Activated CD4-positive, alpha-beta T cell treated with anti-CD3 and anti-CD28 coated beads for 36 hours (primary cell): ENCODE measurements at regions not wholly inside any gene's neighbourhood (a gene's known extent, or its start where the extent isn't known, plus 50 kb on each side); places are given as distances from the start of the nearest gene placed in this dataset.

Source experiments
- ATAC-seq: fragments of 200-7000 bp; cut with Tn5 transposase; one replicate; pipeline ENCODE4 v1.10.0; 2021; ENCODE audit warnings: mild to moderate bottlenecking, moderate library complexity
- CTCF ChIA-PET: fragments of 350-600 bp; sonication (Branson Sonifier 250); formaldehyde crosslinking; loops from one replicate; lab custom pipeline; 2021; ENCODE audit warnings: antibody characterized with exemption; lab: Charles Lee
- POLR2A ChIA-PET: fragments of 350-600 bp; sonication (Branson Sonifier 250); formaldehyde crosslinking; loops from one replicate; lab custom pipeline; 2021; ENCODE audit warnings: antibody characterized with exemption, inconsistent platforms; lab: Charles Lee
- DNase-seq: peaks from one replicate; pipeline ENCODE4 v3.0.0-alpha.2; 2020
- H3K27ac Mint-ChIP-seq: one replicate; pipeline ENCODE4 v1.8.0; 2021; ENCODE audit warnings: mixed read lengths
- H3K27me3 Mint-ChIP-seq: one replicate; pipeline ENCODE4 v1.8.0; 2021; ENCODE audit warnings: mixed read lengths
- H3K36me3 Mint-ChIP-seq: one replicate; pipeline ENCODE4 v1.8.0; 2021; ENCODE audit warnings: low read depth, mixed read lengths
- H3K4me1 Mint-ChIP-seq: one replicate; pipeline ENCODE4 v1.8.0; 2021; ENCODE audit warnings: mixed read lengths
- H3K4me3 Mint-ChIP-seq: one replicate; pipeline ENCODE4 v1.8.0; 2021; ENCODE audit warnings: mild to moderate bottlenecking, moderate library complexity, mixed read lengths
- H3K9me3 Mint-ChIP-seq: one replicate; pipeline ENCODE4 v1.8.0; 2021; ENCODE audit warnings: low read depth, mixed read lengths
- intact Hi-C, 2 experiments: fragments of 100-400 bp; cut with DNase I in 1 of 2; cut with micrococcal nuclease in 1 of 2; formaldehyde crosslinking; loops; one replicate each; pipeline versions ENCODE4 v1.14.2 to v1.15.1; 2022 to 2024; cut with DNase I, micrococcal nuclease

- intact Hi-C loops: no loop called here
- Mint-ChIP-seq H3K4me1 (no peaks in the 10 kb centered on the region), H3K27ac (no peak overlapping the region), H3K27me3 (no peaks in the 10 kb centered on the region), H3K36me3 (no peaks in the 10 kb centered on the region), H3K4me3 (no peak overlapping the region), H3K9me3 (no peaks in the 10 kb centered on the region)
- CTCF ChIA-PET: no interaction called here
- POLR2A ChIA-PET: no interaction called here
- no peak for DNase-seq
- ATAC-seq: no peak
Observed at GRCh38 chr3:73783811-73784210, 159.1 kb upstream of the PDZRN3 start.

DNA sequence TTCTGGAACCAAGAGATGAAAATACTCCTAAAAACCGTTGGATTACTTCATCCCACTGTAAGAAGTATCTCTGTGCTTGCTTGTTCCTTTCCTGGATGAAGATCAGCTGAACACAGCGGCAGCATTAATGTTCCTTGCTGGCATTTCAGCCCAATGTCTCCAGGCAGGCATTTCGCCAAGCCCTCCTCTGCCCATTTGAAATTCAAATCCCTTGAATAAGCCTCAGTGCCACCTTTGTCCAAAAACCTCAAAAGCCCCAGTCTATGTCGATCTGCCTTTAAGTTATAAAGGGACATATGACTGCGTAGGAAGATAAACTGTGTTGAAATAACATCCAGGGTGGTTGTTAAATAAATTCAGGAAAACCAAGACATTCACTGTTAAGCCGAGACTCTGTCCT lies 156.8 kb upstream of the PDZRN3 start:
- Mint-ChIP-seq H3K4me3 (no peak overlapping the region), H3K27me3 (no peaks in the 10 kb centered on the region), H3K36me3 (no peaks in the 10 kb centered on the region), H3K9me3 (no peaks in the 10 kb centered on the region), H3K27ac (no peak overlapping the region), H3K4me1 (no peaks in the 10 kb centered on the region)
- DNase-seq (no peak), ATAC-seq (no peak)
- POLR2A ChIA-PET: no interaction called here
- intact Hi-C loops: no loop called here
- CTCF ChIA-PET: no interaction called here

DNA sequence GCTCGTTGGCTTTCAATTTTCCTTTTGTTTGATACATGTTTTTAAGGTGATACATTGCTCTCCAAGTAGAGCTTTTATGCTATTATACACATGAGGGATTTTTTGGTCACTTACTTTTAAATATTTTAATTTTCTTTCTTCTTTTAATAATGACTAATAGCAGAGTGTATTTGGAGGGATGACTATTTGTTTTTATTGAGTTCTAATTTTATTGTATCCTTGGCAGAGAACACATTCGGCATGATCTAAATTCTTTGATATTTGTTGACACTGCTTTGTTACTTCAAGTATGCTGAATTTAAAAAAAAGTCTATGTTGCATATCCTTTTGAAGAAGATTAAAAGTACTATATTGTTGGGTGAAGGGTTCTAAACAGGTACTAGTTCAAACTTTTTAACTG lies 149.9 kb upstream of the PDZRN3 start:
- CTCF ChIA-PET: no interaction called here
- intact Hi-C loops: no loop called here
- no peak for DNase-seq
- Mint-ChIP-seq H3K4me1 (no peaks in the 10 kb centered on the region), H3K27me3 (no peaks in the 10 kb centered on the region), H3K36me3 (no peaks in the 10 kb centered on the region), H3K9me3 (no peaks in the 10 kb centered on the region), H3K27ac (no peak overlapping the region), H3K4me3 (no peak overlapping the region)
- no peak for ATAC-seq
- POLR2A ChIA-PET: no interaction called here

DNA sequence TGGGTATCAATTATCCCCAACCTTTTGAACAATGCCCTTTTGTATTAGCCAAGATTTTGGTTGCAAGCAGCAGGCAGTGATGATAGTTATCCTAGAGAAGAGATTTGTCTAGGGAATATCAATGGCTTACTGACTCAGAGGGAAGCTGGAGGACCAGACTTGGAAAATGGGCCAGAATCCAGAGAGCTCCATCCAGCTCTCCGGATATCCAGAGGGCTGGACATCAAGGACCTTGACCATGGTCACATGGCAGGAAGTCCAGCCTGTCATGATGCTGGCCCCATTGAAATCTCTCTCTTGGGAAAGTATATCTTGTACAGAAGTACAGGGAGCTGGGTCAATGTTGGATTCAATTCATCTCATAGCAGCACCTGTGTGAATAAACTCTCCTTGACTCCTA lies 148.5 kb upstream of the PDZRN3 start:
- no peaks in the 10 kb centered on the region for H3K9me3 Mint-ChIP-seq

DNA sequence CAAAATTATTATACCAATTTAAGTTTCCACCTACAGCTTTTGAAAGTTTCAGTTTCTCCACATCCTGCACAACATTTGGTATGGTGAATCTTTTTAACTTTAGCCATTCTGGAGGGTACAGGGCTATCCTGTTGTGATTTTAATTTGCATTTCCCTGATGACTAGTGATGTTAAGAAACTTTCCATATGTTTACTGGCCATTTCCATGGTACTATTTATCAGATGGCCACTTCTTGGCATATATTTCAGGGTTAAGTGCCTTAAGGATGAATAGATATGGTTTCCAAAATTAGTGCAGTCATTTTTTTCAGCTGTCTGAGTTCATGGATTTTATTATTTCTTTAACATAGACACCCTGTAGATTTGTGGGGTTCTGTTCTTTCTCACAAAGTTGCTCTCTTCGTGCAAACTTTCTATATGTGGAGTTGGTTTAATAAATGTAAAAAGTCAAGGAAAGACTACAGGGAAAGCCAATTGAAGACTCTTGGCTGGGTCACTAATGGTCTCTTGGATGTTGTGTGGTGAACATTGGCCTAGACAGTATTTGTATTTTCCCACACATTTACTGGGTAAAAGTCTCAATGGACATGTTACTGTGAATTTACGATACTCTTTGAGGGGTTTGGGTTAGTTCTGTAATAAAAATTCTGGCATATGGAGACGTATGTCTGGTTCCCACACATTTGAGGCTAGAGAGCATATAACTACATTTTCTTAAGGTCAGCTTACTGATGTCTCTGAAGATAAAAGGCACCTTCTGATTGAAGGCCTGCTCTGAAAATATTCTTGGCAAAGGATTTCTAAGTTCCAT lies 147.5 kb upstream of the PDZRN3 start:
- POLR2A ChIA-PET: no interaction called here
- no peak overlapping the region for H3K27ac Mint-ChIP-seq
- no peaks in the 10 kb centered on the region for H3K36me3 Mint-ChIP-seq
- CTCF ChIA-PET: no interaction called here
- H3K4me1 Mint-ChIP-seq: peaks cover 2% of the 10 kb centered on the region
- H3K4me3 Mint-ChIP-seq: no peak overlapping the region
- H3K9me3 Mint-ChIP-seq: no peaks in the 10 kb centered on the region
- ATAC-seq: no peak
- no peak for DNase-seq
- intact Hi-C loops: no loop called here
- no peaks in the 10 kb centered on the region for H3K27me3 Mint-ChIP-seq

More for the DNA sequence above, 148.5 kb upstream of the PDZRN3 start:
- ChIA-PET CTCF (no interaction called here), POLR2A (no interaction called here)
- ATAC-seq (no peak), DNase-seq (no peak)
- Mint-ChIP-seq H3K4me1 (no peaks in the 10 kb centered on the region), H3K27me3 (no peaks in the 10 kb centered on the region), H3K36me3 (no peaks in the 10 kb centered on the region), H3K27ac (no peak overlapping the region), H3K4me3 (no peak overlapping the region)
- intact Hi-C loops: no loop called here

DNA sequence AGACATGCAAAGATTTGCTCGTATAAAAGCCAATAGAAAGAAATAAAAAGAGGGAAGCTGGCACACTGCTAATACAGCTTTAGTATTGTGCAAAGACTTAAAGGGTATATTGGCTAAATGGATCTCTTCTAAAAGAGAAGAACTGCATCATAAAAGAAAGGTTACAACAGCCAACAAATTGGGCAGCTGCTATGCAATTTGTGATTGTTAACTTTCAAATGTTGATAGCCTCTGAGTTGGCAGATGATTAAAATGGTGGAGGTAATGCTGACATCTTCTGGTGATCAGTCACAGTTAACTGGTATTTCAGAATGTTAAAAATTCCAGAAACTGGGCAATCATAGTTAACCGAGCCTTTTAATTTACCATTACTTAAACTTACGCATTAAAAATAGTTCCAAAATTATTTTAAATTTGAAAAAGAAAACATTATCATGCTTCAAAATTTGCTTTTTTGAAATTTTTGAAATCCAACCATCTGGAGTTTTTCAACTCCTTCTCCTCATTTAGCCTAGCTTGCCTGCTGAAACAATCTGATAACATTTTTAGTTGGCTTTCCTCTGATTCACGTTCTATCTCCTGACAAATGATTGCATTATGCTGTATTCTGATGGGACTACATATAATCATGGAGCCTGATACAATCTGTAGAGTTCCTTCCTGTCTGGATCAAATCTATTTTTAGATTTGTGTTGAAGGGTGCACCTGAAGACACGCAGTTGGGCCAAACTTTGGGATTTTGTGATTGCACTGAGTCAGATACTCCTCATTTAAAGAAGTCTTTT lies 144.0 kb upstream of the PDZRN3 start:
- POLR2A ChIA-PET: no interaction called here
- H3K4me3 Mint-ChIP-seq: no peak overlapping the region
- no peaks in the 10 kb centered on the region for H3K27me3 Mint-ChIP-seq
- DNase-seq (no peak), ATAC-seq (no peak)
- H3K9me3 Mint-ChIP-seq: no peaks in the 10 kb centered on the region
- no peak overlapping the region for H3K27ac Mint-ChIP-seq
- no peaks in the 10 kb centered on the region for H3K36me3 Mint-ChIP-seq
- CTCF ChIA-PET: interaction anchor here (1.6 kb wide), 1 partner anchor 22 kb away, joined by 4 read pairs; no protein-coding TSS in a partner anchor
- H3K4me1 Mint-ChIP-seq: peaks cover 3% of the 10 kb centered on the region
- intact Hi-C loops: no loop called here

DNA sequence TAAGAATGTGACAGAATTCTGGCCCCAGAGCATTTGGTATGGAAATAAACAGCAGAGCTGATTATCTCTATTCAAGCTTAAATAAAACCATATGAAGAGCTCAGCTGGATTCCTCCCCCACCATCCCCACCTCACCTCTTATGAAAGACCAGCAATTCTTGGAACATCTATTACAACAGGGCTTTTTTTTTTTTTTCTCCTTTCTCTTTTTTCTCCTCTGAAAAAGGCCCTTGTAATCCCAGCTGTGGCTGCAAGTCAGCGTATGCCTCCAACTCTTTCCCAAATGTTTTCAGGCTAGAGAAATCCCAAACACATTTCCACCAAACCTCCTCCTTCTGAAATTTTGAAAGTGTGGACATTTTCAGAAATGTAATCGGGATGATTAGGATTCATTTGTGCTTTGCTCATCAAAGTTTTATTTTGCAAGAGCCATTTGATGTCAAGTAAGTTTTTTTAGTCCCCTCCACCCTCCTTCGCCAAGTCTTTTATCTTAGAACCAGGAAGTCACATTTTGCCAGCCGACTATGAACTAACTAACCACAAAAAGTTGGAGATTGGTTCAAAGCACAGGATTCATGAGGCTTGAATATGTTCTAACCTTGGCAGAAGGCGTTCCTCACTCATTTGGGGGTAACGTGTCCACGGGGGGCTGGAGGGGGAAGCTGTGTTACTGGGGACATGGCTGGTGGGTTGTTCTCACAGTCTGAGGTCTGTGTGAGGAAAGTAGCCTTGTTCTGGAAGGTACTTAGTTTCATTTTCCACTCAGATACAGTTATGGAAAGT lies 142.0 kb upstream of the PDZRN3 start:
- CTCF ChIA-PET: no interaction called here
- ATAC-seq: no peak
- intact Hi-C loops: no loop called here
- no peaks in the 10 kb centered on the region for H3K27me3 Mint-ChIP-seq
- H3K9me3 Mint-ChIP-seq: no peaks in the 10 kb centered on the region
- peaks cover 3% of the 10 kb centered on the region for H3K4me1 Mint-ChIP-seq
- no peaks in the 10 kb centered on the region for H3K36me3 Mint-ChIP-seq
- DNase-seq: no peak
- H3K4me3 Mint-ChIP-seq: no peak overlapping the region
- POLR2A ChIA-PET: no interaction called here
- H3K27ac Mint-ChIP-seq: no peak overlapping the region

DNA sequence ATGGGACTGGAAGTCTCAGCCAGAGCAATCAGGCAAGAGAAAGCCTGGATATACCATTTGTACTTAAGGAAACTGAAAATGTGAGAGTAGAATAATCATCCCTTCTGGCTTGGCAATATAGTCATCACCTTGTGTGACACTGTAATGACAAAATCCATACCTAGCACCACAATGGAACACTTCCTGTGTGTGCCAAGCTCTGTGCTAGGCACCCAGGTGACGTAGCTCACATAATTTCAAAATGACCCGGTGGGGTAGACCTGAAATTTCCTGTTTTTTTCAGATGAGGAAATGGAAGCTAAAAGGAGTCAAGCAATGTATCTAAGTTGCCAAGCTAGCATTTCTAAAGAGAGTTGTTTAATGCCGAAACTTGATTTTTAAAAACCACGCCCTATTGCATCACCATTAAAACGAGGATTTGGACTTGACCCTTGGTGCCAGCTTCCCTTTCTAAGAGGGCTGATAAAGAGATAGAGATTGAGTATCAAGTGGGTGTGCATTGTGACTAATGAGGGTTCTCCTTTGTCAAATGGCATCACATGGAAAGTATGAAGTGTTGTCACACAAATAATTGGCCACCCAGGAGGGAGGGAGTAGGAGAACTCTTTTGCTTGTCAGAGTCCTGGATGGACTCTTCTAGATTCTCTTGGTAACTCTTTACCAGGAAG lies 141.3 kb upstream of the PDZRN3 start:
- peaks cover 3% of the 10 kb centered on the region for H3K4me1 Mint-ChIP-seq
- H3K36me3 Mint-ChIP-seq: no peaks in the 10 kb centered on the region
- no peak overlapping the region for H3K27ac Mint-ChIP-seq
- no peaks in the 10 kb centered on the region for H3K9me3 Mint-ChIP-seq
- intact Hi-C loops: no loop called here
- DNase-seq: no peak
- H3K4me3 Mint-ChIP-seq: no peak overlapping the region
- ChIA-PET POLR2A (no interaction called here), CTCF (no interaction called here)
- ATAC-seq: no peak
- no peaks in the 10 kb centered on the region for H3K27me3 Mint-ChIP-seq

DNA sequence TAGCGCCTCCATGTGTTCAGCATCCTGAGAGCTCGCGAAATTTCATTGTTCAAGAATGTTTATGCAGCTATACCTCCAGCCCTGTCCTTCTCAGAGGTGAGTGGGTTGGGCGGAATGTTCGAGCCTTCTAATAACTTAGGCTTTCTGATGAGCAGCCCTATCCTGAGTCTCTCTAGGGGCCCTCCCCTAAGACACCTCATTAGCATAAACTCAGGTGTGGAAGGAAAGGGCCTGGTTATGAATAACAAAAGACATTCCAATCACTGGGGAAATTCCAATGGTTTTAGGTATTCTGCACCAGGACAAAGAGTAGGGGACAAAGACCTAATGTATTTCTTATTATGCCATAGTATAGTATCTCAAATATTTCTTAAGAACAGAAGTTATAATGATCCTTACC lies 138.1 kb upstream of the PDZRN3 start:
- intact Hi-C loops: no loop called here
- Mint-ChIP-seq H3K9me3 (no peaks in the 10 kb centered on the region), H3K27me3 (no peaks in the 10 kb centered on the region), H3K4me1 (peaks cover 3% of the 10 kb centered on the region), H3K4me3 (no peak overlapping the region), H3K27ac (no peak overlapping the region), H3K36me3 (no peaks in the 10 kb centered on the region)
- ATAC-seq (no peak), DNase-seq (no peak)
- CTCF ChIA-PET: interaction anchor here (0.7 kb wide), 1 partner anchor 464 kb away, joined by 3 read pairs; no protein-coding TSS in a partner anchor
- POLR2A ChIA-PET: no interaction called here

DNA sequence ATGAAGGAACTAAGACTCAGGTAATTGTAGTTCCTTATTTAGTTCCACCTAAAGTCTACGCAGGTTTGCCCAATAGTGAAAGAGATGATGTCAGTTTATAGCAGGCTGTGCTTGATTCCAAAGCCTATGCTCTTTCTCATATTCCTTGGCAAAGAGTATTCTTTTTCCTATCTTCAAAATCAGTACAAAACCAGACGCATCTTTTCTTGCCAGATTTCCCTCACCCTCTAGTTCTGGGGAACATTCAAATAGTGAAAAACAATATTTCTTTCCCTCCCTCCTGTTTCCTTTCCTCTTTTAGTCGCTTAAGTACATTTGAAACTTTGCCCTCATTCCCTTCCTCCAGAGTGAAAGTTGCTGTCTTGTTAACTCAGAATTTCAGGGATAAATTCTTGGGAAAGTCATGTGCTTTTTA lies 134.6 kb upstream of the PDZRN3 start:
- ChIA-PET CTCF (no interaction called here), POLR2A (no interaction called here)
- H3K4me3 Mint-ChIP-seq: no peak overlapping the region
- H3K4me1 Mint-ChIP-seq: no peaks in the 10 kb centered on the region
- no peaks in the 10 kb centered on the region for H3K9me3 Mint-ChIP-seq
- no peaks in the 10 kb centered on the region for H3K36me3 Mint-ChIP-seq
- intact Hi-C loops: no loop called here
- ATAC-seq: no peak
- DNase-seq: no peak
- H3K27ac Mint-ChIP-seq: no peak overlapping the region
- no peaks in the 10 kb centered on the region for H3K27me3 Mint-ChIP-seq

- H3K9me3 Mint-ChIP-seq: no peaks in the 10 kb centered on the region
- no peak overlapping the region for H3K27ac Mint-ChIP-seq
- H3K36me3 Mint-ChIP-seq: no peaks in the 10 kb centered on the region
- ChIA-PET POLR2A (interaction anchor here (0.6 kb wide), 1 partner anchor 12 kb away, joined by 3 read pairs; no protein-coding TSS in a partner anchor), CTCF (no interaction called here)
- ATAC-seq (no peak), DNase-seq (no peak)
- no peaks in the 10 kb centered on the region for H3K4me1 Mint-ChIP-seq
- no peak overlapping the region for H3K4me3 Mint-ChIP-seq
- intact Hi-C loops: no loop called here
- no peaks in the 10 kb centered on the region for H3K27me3 Mint-ChIP-seq
Observed at GRCh38 chr3:73757536-73757935, 132.8 kb upstream of the PDZRN3 start.
